HUDEP-2 (cell line): ENCODE measurements at regions not wholly inside any gene's neighbourhood (a gene's known extent, or its start where the extent isn't known, plus 50 kb on each side); places are given as distances from the start of the nearest gene placed in this dataset.
A peak's percentile ranks its signal among the peaks of the same experiment; 100 is the strongest.

Experiments used
- DNase-seq, 76 experiments: peaks; one replicate each; lab custom pipeline; 2025; ENCODE audit not compliant: unreplicated experiment in 76 of 76; lab: John Stamatoyannopoulos, UW

DNA sequence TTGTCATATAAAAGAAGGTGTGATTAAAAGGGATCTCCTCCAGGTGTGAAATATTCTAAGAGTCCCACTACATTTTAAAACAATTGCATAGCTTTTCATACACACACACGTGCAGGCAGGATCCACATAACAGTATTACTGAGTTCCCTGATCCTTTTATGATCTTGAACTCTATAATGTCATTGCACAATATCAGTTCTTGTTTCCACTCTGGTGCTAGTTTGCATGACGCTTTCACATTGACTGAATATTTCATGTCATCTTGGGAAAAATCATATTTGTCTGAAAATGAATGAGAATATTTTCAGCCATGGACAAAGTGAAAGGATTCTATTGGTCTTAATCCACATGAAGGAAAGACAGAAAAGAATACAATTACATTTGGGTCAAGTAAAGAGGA is 703.8 kb downstream of the CDH8 start:
- DNase-seq = no peak

DNA sequence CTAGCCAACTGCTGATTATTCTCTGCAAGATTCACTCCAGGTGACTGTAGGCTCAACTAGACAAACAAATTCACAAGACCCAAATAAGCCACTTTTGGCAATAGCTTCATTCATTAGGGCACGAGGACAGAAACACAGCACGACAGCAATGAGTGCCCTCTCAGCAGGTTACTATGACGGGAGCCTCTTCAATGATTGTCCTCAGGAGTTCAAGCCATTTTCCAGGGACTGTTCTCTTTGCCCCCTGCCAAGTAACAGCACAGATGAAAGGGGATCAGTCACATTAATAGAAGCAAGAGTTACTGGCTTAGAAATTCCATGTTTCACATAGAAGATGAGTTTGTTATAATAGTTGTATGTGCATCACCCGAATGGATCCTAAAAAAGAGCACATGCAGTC is 712.2 kb downstream of the CDH8 start:
- DNase-seq = no peak

DNA sequence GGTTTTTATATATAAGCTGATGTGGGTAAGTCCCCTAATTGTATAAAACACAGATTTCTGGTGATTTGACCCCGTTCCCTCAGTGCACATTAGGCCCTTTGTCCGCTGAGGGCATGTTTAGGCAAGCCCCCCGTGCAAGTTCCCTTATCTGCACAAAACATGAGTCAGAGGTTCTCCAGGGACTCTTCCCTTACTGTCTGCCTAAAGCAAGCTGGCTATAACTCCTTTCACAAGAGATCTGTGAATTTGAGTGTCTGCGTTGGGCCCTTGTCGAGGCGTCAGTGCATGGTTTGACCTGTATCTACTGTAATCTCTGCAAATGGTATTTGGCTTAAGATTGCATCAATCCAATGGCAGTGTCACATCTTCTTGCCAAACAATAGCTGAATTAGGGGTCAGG is 712.8 kb downstream of the CDH8 start:
- DNase-seq = peak in 6 of 76 experiments; percentile 24 to 54 (median 46)

DNA sequence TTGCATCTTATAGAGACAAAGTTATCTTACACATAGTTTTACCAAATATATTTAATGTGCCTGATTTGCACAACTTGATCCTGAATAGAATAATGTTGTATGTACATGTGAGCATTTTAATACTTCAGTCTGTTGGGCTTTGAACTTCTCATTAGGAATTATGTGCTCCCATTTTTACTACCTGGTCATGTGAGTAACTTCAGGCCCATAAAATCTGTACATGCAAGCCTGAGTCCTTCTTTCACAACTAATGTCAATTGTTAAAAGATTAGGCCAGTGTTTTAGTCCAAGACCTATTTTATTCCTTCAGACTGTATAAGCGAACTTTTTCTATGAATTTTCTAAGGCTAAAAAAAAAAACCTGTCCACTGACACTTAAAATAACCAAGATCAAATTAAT is 715.4 kb downstream of the CDH8 start:
- DNase-seq = no peak

DNA sequence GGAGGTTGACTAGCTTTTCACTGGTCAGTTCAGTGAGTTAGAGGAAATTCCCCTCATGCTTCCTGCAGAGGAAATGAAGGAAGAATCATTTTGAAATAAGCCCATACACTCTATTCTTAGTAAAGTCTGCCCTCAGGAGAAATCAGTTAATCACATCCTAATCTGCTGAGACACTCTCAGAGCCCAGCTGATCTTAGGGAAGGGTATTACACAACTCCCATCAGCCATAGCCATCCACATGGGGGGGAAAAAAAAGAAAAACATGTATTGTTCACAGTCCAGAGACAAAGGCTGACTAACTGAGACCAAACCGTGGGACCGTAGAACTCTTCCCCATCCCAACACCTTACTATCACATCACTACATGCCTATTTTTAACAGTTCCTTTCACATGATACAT is 722.3 kb downstream of the CDH8 start:
- DNase-seq = peak in 1 of 76 experiments; percentile 4

DNA sequence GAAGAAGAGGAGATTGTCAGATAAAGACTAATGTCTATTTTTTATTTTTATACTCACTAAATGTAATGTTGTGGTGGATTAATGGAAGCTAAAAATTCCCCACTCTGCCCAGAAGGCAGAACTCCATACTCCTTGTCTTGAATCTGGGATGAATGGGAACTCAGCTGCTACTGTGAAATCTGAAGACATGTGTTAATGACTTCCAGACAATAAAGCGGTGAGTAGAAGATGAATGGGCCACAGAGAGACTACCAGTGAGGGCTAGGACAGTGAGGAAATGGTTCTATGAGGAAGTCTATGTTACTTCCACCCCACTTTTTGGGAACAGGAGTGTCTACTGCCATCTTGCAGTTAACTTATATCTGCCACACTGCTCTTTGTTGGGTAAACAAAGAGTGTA is 726.9 kb downstream of the CDH8 start:
- DNase-seq = no peak

DNA sequence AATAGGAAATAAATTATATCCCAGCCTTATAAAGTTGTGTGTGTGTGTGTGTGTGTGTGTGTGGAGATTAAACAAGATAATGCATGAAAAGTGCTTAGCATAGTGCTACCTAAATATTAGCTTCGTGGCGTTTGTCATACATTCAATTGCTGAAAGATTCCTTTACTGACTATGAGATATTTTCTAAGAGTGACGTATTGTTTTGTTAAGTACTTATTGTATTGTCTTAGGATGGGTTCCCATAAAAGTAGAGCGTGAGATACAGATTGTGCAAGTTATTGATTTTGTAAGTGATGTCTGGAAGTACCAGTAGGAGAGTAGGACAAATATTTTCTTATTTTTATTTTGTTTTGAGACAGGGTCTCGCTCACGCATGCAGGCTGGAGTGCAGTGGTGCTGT is 730.0 kb downstream of the CDH8 start:
- DNase-seq = no peak

DNA sequence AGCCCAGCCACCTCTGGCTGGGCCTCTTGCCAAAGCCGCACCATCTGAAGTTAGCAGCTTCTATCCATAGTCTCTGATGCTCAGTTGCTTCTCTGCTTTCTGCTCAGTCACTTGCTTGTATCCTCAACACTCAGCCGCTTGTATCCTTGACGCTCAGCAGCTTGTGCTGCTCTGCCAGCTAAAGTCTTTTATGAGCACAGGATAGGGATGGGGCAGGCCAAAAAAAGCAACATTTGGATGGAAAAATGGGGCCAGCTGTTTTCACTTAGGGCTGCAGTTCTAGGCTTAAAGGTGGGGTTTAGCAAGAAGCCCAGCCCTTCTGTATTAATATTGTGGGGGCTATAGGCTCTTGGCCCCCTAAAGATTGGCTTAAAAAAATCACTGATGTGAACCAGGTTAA is 739.4 kb downstream of the CDH8 start:
- no peak for DNase-seq

DNA sequence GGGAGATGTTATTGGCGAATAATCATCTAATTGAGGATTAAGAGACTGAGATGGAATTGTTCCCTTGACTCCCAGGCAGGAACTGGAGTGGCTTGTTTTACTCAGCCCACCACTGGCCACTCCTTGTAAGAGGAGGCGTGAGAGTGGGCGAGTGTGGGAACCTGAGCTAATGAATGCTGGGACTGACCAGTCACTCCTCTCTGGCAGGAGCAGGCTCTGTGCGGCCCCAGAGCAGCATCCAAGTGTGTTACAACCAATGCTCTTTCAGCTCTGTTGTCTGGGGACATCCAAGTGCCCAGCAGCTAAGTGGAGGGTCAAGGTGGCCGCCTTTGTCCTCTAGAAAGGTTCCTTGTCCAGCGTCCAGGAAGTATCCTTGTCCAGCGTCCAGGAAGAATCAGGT is 739.9 kb downstream of the CDH8 start:
- DNase-seq = no peak

DNA sequence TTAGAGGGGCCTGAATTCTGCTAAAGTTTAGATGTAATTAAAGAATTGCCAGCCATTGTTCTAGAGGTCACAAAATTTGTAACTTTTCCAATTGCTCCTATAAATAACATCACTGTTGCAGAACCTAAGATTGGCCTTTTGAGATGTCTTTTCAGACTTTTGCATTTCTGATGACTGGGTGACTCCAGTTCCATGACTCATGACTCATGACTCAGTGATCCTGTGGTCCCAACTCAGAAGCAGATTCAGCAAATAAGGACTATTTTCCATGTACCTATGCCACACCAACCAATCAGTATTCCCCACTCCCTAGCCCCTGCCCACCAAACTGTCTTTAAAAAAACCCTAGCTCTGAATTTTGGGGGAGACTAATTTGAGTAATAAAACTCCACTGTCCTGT is 740.9 kb downstream of the CDH8 start:
- DNase-seq = no peak

DNA sequence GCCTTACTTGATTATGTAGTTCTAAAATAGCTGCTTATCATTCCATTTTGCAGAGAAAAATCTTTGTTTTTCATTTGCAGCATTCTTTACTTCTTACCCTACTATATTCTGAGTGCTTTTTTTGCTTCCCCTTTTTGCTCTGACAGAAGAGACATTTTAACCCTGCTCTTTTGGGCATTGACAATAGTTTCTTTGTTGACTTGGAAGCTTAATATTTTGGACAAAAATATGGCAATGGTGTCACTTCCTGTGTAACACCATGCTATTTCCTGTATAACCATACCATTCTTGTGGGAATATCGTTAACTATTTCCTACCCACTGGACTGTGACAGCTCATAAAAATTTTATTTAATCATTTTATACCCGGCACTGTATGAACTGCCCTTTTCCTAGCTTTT is 747.1 kb downstream of the CDH8 start:
- DNase-seq = no peak

DNA sequence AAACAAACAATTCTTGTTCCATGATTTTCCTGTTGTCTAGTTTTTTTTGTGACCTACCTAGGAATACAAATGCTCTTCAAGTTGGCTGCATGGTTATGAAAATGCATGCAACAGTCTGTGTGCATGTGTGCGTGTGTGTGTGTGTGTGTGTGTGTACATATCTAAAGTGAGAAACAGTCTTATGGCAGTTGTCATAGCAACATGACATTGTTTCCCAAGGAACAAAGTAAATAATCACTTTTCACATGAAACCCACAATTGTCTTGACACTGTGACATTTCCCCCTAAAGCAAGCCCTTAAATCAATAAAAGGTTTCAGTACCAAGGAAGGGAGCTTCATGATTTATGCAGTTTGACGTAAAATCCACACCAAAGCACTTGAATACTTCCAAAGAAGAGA is 758.4 kb downstream of the CDH8 start:
- DNase-seq = no peak

DNA sequence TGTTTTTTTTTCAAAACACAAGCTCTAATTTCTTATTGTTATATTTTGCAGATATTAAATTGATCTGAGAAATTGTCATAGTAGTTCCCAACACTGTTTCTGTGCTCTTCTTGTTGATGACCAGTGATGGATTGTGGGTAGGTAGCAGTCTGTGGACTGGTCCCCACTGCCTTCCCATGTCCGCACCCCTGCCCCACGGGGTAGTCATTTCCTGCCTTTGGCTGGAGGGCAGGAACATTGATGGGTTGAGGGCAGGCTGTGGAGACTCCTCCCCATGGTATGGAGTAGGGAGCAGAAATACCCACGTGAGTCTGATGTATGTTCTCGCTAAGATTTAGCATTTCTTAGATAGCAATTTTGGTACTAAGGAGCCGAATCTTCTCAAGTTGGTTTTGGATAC is 762.0 kb downstream of the CDH8 start:
- no peak for DNase-seq

DNA sequence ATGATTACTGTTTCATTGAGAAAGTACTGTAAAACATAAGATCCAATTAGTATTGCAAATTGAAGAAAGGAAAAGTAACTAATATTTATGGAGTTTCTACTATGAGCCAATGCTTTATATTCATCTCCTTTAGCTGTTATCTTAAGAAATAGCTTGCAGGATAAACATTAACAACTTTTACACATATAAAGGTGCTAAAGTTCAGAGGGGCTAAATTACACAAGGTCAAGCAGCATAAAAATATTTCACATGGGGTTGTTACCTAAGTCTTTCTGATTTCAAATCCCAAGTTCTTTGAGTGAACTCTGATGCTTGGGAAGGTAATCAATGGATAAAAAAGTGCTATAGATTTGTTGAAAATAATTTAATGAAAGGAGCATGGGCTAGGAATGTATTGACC is 765.5 kb downstream of the CDH8 start:
- no peak for DNase-seq

DNA sequence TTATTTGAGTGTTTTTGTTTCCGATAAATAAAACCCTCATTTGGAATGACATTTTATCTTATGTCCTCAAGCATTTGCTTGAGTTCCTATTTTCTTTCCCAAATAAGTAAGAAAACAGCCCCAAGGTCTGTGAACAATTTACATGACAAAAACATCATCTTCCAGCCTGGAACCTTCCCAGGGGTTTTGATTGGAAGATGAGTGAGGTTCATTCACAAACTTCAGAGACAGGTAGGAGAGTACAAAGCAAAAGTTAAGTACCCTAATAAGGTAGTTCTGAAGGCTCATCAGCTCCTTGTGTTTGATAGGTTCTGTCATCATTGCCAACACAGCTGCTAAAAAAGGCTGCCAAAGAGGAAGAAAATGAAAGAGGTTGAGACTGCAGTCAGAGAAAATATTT is 772.8 kb downstream of the CDH8 start:
- DNase-seq = no peak

DNA sequence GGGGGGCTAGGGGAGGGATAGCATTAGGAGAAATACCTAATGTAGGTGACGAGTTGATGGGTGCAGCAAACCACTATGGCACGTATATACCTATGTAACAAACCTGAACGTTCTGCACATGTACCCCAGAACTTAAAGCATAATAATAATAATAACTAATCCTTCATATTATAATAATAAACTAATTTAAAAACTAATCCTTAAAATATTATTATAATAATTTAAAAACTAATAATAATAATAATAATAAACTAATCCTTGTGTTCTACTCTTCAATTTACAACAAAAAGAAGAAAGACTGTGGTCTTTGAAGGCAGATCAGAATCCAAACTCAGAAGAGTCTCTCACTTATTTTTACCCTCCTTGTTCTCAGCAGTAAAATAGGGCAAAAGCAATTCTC is 774.9 kb downstream of the CDH8 start:
- DNase-seq = no peak

DNA sequence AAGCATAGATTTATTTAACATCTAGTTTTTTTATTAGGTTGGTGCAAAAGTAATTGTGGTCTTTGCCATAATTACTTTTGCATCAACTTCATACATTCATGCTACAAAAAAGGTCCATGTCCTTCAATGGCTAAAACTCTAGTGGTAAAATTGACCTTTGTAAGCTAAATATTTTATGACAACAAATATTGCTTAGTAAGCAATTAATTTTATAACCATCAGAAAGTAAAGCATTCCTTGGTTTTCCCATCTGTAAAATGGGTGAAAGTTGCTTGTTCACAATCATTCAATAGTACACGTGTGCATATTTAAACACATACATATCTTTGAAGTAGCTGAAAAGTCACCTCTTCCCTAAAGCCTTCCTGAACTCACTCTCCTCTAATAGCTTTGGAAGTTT is 789.6 kb downstream of the CDH8 start:
- DNase-seq = no peak

DNA sequence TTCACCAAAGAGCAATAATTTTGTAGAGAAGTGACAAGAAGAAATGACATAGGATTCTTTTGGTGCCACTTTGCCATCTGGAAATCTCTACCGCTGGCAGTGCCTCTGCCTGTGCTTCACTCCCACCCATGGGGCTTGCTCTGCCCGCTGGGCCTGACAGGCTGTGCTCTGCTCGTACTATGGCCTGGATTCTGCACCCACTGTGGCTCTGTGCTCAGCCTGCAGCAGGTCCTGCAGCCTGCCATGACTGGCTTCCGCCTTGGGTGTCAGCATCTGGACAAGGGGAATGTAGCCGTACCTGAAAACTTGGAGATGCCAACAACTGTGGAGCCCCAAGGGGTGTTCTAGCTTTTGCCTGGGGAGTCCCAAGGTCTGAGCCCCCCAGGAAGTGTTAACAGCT is 792.3 kb downstream of the CDH8 start:
- DNase-seq = no peak

DNA sequence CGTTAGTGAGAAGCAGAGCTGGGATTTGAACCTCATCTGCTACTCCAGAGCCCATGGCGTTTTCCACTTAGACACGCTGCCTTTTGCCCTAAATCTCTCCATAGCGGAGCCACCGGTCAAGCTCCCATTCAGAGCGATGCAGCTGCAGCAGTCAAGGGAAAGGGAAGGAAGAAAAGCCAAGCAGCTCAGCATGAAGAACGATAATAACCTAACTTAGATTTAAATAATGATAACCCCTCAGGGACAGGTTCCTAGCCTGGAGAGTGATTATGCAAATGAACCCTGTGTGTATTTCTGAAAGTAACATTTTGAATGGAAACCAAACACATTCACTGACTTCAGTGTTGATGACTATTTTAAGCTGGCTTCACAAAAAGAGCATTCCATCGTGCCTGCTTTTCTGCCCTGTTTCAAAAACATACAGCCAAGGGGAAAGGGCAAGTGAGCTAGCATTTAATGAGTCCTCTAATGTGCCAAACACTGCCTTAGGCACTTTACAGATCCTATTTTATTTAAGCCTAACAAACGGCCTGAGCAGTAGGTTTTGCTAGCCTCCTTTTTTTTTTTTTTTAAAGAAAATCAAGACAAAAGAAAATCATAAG is 798.3 kb downstream of the CDH8 start:
- DNase-seq = no peak

DNA sequence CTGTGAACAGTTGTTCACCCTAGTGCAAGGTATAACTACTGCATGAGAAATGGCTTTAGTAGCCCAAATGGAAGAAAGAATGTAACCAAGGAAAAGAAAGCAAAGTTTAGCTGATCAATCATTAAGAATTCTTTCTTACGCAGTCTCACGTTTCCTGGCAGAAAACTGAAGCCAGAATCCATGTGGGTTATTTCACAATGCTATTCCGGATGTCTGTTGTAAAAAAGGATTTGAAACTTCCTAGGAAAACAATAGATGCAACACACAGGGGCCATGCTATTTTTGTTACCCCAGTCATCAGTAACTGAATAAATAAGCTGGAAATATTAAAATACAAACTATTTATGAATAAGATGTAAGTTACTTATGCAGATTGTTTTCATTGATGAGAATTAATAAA is 802.5 kb downstream of the CDH8 start:
- no peak for DNase-seq

DNA sequence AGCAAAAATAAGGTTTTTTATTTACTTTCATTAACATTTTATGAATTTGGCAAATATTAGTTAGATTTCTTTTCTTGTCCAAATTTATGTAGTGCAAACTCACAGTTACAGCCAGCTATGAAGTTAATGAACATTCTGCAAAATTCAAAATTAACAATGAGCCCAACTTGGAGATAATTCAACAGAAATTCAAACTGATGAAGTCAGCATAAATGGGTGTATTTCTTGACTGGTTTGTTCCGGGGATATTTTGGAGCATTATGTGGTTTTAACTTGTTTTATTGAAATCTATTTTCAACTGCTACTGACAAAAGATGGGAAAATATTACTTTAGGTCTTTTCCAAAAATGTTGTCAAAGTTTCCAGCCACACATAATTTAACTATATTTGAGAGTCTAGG is 807.9 kb downstream of the CDH8 start:
- DNase-seq = no peak

DNA sequence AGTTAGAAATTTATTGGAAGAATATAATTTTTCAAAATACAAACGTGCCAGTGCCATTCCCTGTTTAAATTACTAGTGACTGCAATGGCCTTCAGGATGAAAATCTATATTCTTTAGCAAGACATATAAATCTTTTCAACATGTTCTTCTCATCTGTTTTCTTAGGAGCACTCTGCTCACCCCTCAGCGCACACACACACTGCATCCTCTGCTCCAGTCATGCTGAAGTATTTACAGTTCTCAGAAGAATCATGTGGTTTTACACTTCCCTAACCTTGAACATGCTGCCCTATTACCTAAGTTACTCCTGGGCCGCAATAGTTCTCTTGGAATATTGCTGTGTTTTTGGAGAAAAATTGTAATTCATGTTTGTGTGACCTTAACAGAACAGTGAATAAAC is 820.6 kb downstream of the CDH8 start:
- no peak for DNase-seq

DNA sequence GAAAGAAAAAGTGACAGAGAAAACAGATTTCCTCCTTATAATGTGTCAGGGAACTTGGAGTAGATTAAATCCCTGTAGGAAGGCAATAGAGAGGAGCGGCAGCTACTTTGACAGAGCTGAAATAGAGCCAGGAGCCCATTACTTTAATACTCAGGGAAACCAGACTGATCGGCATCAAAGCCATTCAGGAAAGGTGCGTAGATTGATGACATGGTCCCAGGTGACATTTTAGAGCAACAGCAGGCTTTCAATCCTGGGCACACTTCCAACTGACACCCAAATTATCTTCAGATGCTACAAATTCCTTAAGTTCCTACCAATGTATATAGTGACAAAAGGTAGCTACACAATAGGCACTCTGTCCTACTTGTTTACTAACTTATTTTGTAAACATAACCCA is 821.5 kb downstream of the CDH8 start:
- DNase-seq = no peak

DNA sequence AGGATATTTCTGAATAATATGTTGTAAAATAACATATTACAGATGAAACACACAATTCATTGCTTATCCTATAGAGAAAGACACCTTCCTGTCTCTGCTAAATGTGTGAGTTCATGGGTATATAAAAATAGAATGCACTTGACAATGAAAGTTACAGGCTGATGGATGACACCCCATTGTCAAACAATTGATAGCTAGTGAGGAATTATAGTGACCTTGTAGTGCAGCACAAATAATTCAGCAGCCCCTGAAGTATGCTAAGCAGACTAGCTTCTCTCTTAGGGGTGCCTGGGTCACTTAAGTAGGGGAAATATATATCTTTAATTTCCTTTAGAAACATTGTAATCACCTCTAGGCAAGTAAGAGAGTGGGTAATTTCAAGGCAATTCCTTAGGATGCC is 826.2 kb downstream of the CDH8 start:
- no peak for DNase-seq
